ENCODE measurements at regions not wholly inside any gene's neighbourhood (a gene's known extent, or its start where the extent isn't known, plus 50 kb on each side); places are given as distances from the start of the nearest gene placed in this dataset.
"Not testable (repeated sequence)": the region's sequence is repeated elsewhere in the genome, so short reads cannot be mapped to it uniquely, and the experiment has no call there.

GRCh38 chr1:214862421-214862820, 220.1 kb upstream of the KCNK2 start:
- TF ChIP-seq CTCF (IDR thresholded peaks at IDR 0.05; ENCODE audit: control insufficient read depth, insufficient read depth, low read depth, low read length, missing control alignments): no peak
- no peak for DNase-seq (ENCODE audit: low read depth)
- H3K4me3 ChIP-seq (ENCODE audit: control insufficient read depth, low read depth, low read length): no peak overlapping the region

GRCh38 chr1:214864896-214865688, 217.4 kb upstream of the KCNK2 start:
- no peak for TF ChIP-seq CTCF (IDR thresholded peaks at IDR 0.05; ENCODE audit: control insufficient read depth, insufficient read depth, low read depth, low read length, missing control alignments)
- H3K4me3 ChIP-seq (ENCODE audit: control insufficient read depth, low read depth, low read length): no peak overlapping the region
- DNase-seq (ENCODE audit: low read depth): no peak

- not testable (repeated sequence) for DNase-seq (ENCODE audit: low read depth); H3K4me3 ChIP-seq (ENCODE audit: control insufficient read depth, low read depth, low read length)
These were observed 212.1 kb upstream of the KCNK2 start for GRCh38 chr1:214870426-214870825.

GRCh38 chr1:214880956-214881355, 201.6 kb upstream of the KCNK2 start:
- no peak for DNase-seq (ENCODE audit: low read depth)
- H3K4me3 ChIP-seq (ENCODE audit: control insufficient read depth, low read depth, low read length): no peak overlapping the region
- TF ChIP-seq CTCF (IDR thresholded peaks at IDR 0.05; ENCODE audit: control insufficient read depth, insufficient read depth, low read depth, low read length, missing control alignments): no peak

GRCh38 chr1:214882616-214883015, 199.9 kb upstream of the KCNK2 start:
- no peak for DNase-seq (ENCODE audit: low read depth)
- TF ChIP-seq CTCF (IDR thresholded peaks at IDR 0.05; ENCODE audit: control insufficient read depth, insufficient read depth, low read depth, low read length, missing control alignments): no peak

GRCh38 chr1:214895011-214895600, 187.4 kb upstream of the KCNK2 start:
- no peak for TF ChIP-seq CTCF (IDR thresholded peaks at IDR 0.05; ENCODE audit: control insufficient read depth, insufficient read depth, low read depth, low read length, missing control alignments)
- no peak for DNase-seq (ENCODE audit: low read depth)

More at GRCh38 chr1:214882616-214883015, 199.9 kb upstream of the KCNK2 start:
- H3K4me3 ChIP-seq (ENCODE audit: control insufficient read depth, low read depth, low read length): no peak overlapping the region

GRCh38 chr1:214896921-214897320, 185.6 kb upstream of the KCNK2 start:
- TF ChIP-seq CTCF (IDR thresholded peaks at IDR 0.05; ENCODE audit: control insufficient read depth, insufficient read depth, low read depth, low read length, missing control alignments): no peak
- H3K4me3 ChIP-seq (ENCODE audit: control insufficient read depth, low read depth, low read length): no peak overlapping the region
- no peak for DNase-seq (ENCODE audit: low read depth)

More at GRCh38 chr1:214895011-214895600, 187.4 kb upstream of the KCNK2 start:
- H3K4me3 ChIP-seq (ENCODE audit: control insufficient read depth, low read depth, low read length): no peak overlapping the region
